Calu3 (cell line): ENCODE measurements at regions not wholly inside any gene's neighbourhood (a gene's known extent, or its start where the extent isn't known, plus 50 kb on each side); places are given as distances from the start of the nearest gene placed in this dataset.

Experiments used
- BruUV-seq: library from RNA; stranded (reverse); fragments of 400-500 nt; replicated peaks from 2 replicates; lab custom pipeline; 2021; lab: Mats Ljungman, UMichigan
- CTCF ChIA-PET: fragments of 300-600 bp; sonication (Branson Sonifier 250); formaldehyde crosslinking; loops from one replicate; lab custom pipeline; 2022; ENCODE audit warnings: antibody characterized with exemption; lab: Charles Lee
- DNase-seq: peaks from one replicate; pipeline ENCODE4 v3.0.0; 2022
- H3K27ac Mint-ChIP-seq: one replicate; pipeline ENCODE4 v1.8.0; 2022; ENCODE audit warnings: mixed read lengths; ENCODE audit not compliant: unreplicated experiment
- H3K27me3 Mint-ChIP-seq: one replicate; pipeline ENCODE4 v1.8.0; 2022; ENCODE audit warnings: mixed read lengths; ENCODE audit not compliant: unreplicated experiment
- H3K36me3 Mint-ChIP-seq: one replicate; pipeline ENCODE4 v1.8.0; 2022; ENCODE audit warnings: mild to moderate bottlenecking, moderate library complexity, mixed read lengths; ENCODE audit not compliant: insufficient read depth, unreplicated experiment
- H3K4me1 Mint-ChIP-seq: one replicate; pipeline ENCODE4 v1.8.0; 2022; ENCODE audit warnings: mild to moderate bottlenecking, low read depth, mixed read lengths; ENCODE audit not compliant: unreplicated experiment
- H3K4me3 Mint-ChIP-seq: one replicate; pipeline ENCODE4 v1.8.0; 2022; ENCODE audit warnings: mild to moderate bottlenecking, low read depth, moderate library complexity, mixed read lengths; ENCODE audit not compliant: unreplicated experiment
- H3K9me3 Mint-ChIP-seq: one replicate; pipeline ENCODE4 v1.8.0; 2022; ENCODE audit warnings: low read depth, mixed read lengths; ENCODE audit not compliant: unreplicated experiment
- intact Hi-C: fragments of 100-400 bp; cut with micrococcal nuclease; formaldehyde crosslinking; loops from one replicate; pipeline ENCODE4 v1.10.0; 2022; ENCODE audit not compliant: unreplicated experiment
- TF ChIP-seq, protein P1 (sequence below): fragments of 200-600 bp; IDR thresholded peaks from one replicate; pipeline ENCODE4 v1.8.0; 2022; ENCODE audit warnings: antibody characterized with exemption; ENCODE audit not compliant: unreplicated experiment

GRCh38 chr1:25051504-25051903, 121.4 kb upstream of the RUNX3 start:
- intact Hi-C loops: no loop called here
- Mint-ChIP-seq H3K27ac (no peak overlapping the region), H3K4me1 (no peaks in the 10 kb centered on the region), H3K4me3 (no peak overlapping the region), H3K27me3 (peaks cover 89% of the 10 kb centered on the region), H3K36me3 (no peaks in the 10 kb centered on the region), H3K9me3 (no peaks in the 10 kb centered on the region)
- no peak for DNase-seq
- no TSS peak for BruUV-seq
- CTCF ChIA-PET: no interaction called here
- TF ChIP-seq, protein P1, sequence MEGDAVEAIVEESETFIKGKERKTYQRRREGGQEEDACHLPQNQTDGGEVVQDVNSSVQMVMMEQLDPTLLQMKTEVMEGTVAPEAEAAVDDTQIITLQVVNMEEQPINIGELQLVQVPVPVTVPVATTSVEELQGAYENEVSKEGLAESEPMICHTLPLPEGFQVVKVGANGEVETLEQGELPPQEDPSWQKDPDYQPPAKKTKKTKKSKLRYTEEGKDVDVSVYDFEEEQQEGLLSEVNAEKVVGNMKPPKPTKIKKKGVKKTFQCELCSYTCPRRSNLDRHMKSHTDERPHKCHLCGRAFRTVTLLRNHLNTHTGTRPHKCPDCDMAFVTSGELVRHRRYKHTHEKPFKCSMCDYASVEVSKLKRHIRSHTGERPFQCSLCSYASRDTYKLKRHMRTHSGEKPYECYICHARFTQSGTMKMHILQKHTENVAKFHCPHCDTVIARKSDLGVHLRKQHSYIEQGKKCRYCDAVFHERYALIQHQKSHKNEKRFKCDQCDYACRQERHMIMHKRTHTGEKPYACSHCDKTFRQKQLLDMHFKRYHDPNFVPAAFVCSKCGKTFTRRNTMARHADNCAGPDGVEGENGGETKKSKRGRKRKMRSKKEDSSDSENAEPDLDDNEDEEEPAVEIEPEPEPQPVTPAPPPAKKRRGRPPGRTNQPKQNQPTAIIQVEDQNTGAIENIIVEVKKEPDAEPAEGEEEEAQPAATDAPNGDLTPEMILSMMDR: no peak

DNA sequence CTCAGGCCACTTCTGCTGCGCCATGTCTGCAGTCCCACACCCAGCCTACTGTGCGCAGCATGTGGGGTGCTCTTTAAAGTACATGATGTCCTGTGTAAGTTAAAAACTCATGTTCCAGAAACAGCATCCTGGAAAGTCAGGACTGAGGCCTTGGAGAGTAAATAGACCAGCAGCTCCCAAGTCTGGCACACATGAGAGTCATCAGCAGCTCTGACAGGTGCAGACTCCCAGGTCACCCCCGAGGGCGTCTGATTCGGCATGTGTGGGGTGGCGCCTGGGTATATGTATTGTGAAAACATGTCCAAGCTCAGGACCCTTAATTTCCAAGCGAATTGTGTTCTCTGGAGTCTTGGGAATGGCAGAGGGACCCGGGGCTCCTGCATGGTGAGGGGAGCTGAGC, 120.1 kb upstream of the RUNX3 start:
- no peak for DNase-seq
- TF ChIP-seq, protein P1: no peak
- no peaks in the 10 kb centered on the region for H3K9me3 Mint-ChIP-seq
- H3K4me3 Mint-ChIP-seq: no peak overlapping the region
- no peaks in the 10 kb centered on the region for H3K4me1 Mint-ChIP-seq
- H3K36me3 Mint-ChIP-seq: no peaks in the 10 kb centered on the region
- intact Hi-C loops: no loop called here
- H3K27ac Mint-ChIP-seq: no peak overlapping the region
- CTCF ChIA-PET: no interaction called here
- peaks cover 78% of the 10 kb centered on the region for H3K27me3 Mint-ChIP-seq
- BruUV-seq: no TSS peak

DNA sequence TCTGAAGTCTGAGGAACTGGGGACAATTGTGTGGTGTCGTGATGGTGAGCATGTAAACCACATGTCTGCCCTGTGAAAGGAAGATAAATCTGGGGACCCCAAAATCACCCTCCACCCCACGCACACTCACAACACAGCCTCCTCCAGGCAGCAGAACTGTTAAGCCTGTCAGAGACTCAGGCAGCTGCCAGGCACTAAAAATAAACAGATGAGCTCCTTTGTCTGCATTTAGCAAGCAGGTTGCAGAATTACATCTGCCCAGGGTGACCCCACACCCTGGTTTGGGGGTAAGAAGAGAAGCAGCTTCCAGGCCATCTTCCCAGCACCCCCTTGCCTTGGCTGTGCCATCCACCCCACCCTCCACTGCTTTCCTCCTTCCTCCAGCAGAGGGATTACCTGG, 119.1 kb upstream of the RUNX3 start:
- Mint-ChIP-seq H3K27me3 (peaks cover 78% of the 10 kb centered on the region), H3K9me3 (no peaks in the 10 kb centered on the region), H3K36me3 (no peaks in the 10 kb centered on the region), H3K4me3 (no peak overlapping the region), H3K4me1 (no peaks in the 10 kb centered on the region), H3K27ac (no peak overlapping the region)
- BruUV-seq: no TSS peak
- TF ChIP-seq, protein P1: no peak
- CTCF ChIA-PET: no interaction called here
- no peak for DNase-seq
- intact Hi-C loops: no loop called here

DNA sequence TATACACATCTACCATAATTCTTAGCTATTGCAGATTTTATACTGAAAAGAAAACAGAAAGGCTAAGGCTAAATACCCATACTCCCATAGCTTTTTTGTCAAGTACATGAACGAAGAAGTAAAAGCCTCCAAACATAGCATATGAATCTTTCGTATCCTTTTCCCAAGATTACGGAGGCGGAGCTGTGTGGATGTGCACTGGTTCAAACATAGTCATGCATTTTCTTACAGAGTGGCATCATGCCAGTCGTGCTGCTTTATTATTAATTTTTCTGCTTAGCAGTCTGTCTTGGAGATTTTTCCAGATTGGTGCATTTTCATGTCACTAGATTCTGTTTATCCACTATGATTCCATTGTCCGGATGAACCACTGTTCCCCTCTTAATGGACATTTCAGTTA, 118.7 kb upstream of the RUNX3 start:
- Mint-ChIP-seq H3K4me1 (no peaks in the 10 kb centered on the region), H3K27me3 (peaks cover 78% of the 10 kb centered on the region), H3K36me3 (no peaks in the 10 kb centered on the region), H3K9me3 (no peaks in the 10 kb centered on the region), H3K27ac (no peak overlapping the region), H3K4me3 (no peak overlapping the region)
- CTCF ChIA-PET: no interaction called here
- TF ChIP-seq, protein P1: no peak
- intact Hi-C loops: no loop called here
- BruUV-seq: no TSS peak
- DNase-seq: no peak
